ENCODE measurements at regions not wholly inside any gene's neighbourhood (a gene's known extent, or its start where the extent isn't known, plus 50 kb on each side); places are given as distances from the start of the nearest gene placed in this dataset.
"Not testable (repeated sequence)": the region's sequence is repeated elsewhere in the genome, so short reads cannot be mapped to it uniquely, and the experiment has no call there.

- Histone ChIP-seq H3K4me3 (peak overlapping the region; percentile 72), H3K9ac (ENCODE audit: insufficient read length) (no peak overlapping the region), H3K9me3 (ENCODE audit: low read depth, low read length) (no peaks in the 10 kb centered on the region), H3K27ac (peak overlapping the region; percentile 42; the same call in 1 of the 2 replicates), H3K36me3 (ENCODE audit: insufficient read depth, low read length) (no peaks in the 10 kb centered on the region)
- peak; percentile 76 for DNase-seq (ENCODE audit: low read depth, low spot score)
- TF ChIP-seq EZH2 (IDR thresholded peaks at IDR 0.05) (no peak), POLR2AphosphoS5 (IDR thresholded peaks at IDR 0.05; ENCODE audit: borderline replicate concordance, low read depth, low read length) (peak; percentile 44; the same call in 1 of the 2 replicates)
Measured at GRCh38 chr4:179719766-179720450, 2277.7 kb upstream of the AGA start.

- H3K4me3 ChIP-seq; H3K9me3 ChIP-seq (ENCODE audit: low read depth, low read length); H3K9ac ChIP-seq (ENCODE audit: insufficient read length); H3K27ac ChIP-seq; H3K36me3 ChIP-seq (ENCODE audit: insufficient read depth, low read length); DNase-seq (ENCODE audit: low read depth, low spot score): not testable (repeated sequence)
Measured at GRCh38 chr4:179726491-179726890, 2284.3 kb upstream of the AGA start.

- Histone ChIP-seq H3K4me3 (no peak overlapping the region), H3K36me3 (ENCODE audit: insufficient read depth, low read length) (no peaks in the 10 kb centered on the region), H3K9me3 (ENCODE audit: low read depth, low read length) (no peaks in the 10 kb centered on the region), H3K9ac (ENCODE audit: insufficient read length) (no peak overlapping the region), H3K27ac (no peak overlapping the region)
- TF ChIP-seq FOXP2 (optimal IDR thresholded peaks at IDR 0.05; ENCODE audit: control extremely low read depth, extremely low read length, insufficient read depth): no peak
- no peak for TF ChIP-seq POLR2AphosphoS5 (IDR thresholded peaks at IDR 0.05; ENCODE audit: borderline replicate concordance, low read depth, low read length)
- no peak for TF ChIP-seq EZH2 (IDR thresholded peaks at IDR 0.05)
- no peak for DNase-seq (ENCODE audit: low read depth, low spot score)
Measured at GRCh38 chr4:179728305-179728704, 2286.1 kb upstream of the AGA start.

GRCh38 chr4:179736820-179737219, 2294.6 kb upstream of the AGA start:
- not testable (repeated sequence) for H3K9me3 ChIP-seq (ENCODE audit: low read depth, low read length); H3K27ac ChIP-seq; H3K9ac ChIP-seq (ENCODE audit: insufficient read length); DNase-seq (ENCODE audit: low read depth, low spot score); H3K36me3 ChIP-seq (ENCODE audit: insufficient read depth, low read length); H3K4me3 ChIP-seq

GRCh38 chr4:179738822-179739221, 2296.6 kb upstream of the AGA start:
- H3K9ac ChIP-seq (ENCODE audit: insufficient read length): no peak overlapping the region
- H3K9me3 ChIP-seq (ENCODE audit: low read depth, low read length): no peaks in the 10 kb centered on the region
- H3K36me3 ChIP-seq (ENCODE audit: insufficient read depth, low read length): no peaks in the 10 kb centered on the region
- no peak for DNase-seq (ENCODE audit: low read depth, low spot score)
- H3K27ac ChIP-seq: no peak overlapping the region
- no peak overlapping the region for H3K4me3 ChIP-seq
- no peak for TF ChIP-seq POLR2AphosphoS5 (IDR thresholded peaks at IDR 0.05; ENCODE audit: borderline replicate concordance, low read depth, low read length)
- TF ChIP-seq FOXP2 (optimal IDR thresholded peaks at IDR 0.05; ENCODE audit: control extremely low read depth, extremely low read length, insufficient read depth): no peak
- TF ChIP-seq EZH2 (IDR thresholded peaks at IDR 0.05): no peak

GRCh38 chr4:179747218-179747910, 2305.1 kb upstream of the AGA start:
- no peak for DNase-seq (ENCODE audit: low read depth, low spot score)
- H3K4me3 ChIP-seq: no peak overlapping the region
- no peak overlapping the region for H3K27ac ChIP-seq
- TF ChIP-seq FOXP2 (optimal IDR thresholded peaks at IDR 0.05; ENCODE audit: control extremely low read depth, extremely low read length, insufficient read depth): no peak
- TF ChIP-seq POLR2AphosphoS5 (IDR thresholded peaks at IDR 0.05; ENCODE audit: borderline replicate concordance, low read depth, low read length): no peak
- no peak for TF ChIP-seq EZH2 (IDR thresholded peaks at IDR 0.05)
- H3K9me3 ChIP-seq (ENCODE audit: low read depth, low read length): no peaks in the 10 kb centered on the region
- H3K36me3 ChIP-seq (ENCODE audit: insufficient read depth, low read length): no peaks in the 10 kb centered on the region
- H3K9ac ChIP-seq (ENCODE audit: insufficient read length): no peak overlapping the region

- Histone ChIP-seq H3K9ac (ENCODE audit: insufficient read length) (no peak overlapping the region), H3K4me3 (no peak overlapping the region), H3K9me3 (ENCODE audit: low read depth, low read length) (no peaks in the 10 kb centered on the region), H3K27ac (no peak overlapping the region), H3K36me3 (ENCODE audit: insufficient read depth, low read length) (no peaks in the 10 kb centered on the region)
- DNase-seq (ENCODE audit: low read depth, low spot score): no peak
- no peak for TF ChIP-seq POLR2AphosphoS5 (IDR thresholded peaks at IDR 0.05; ENCODE audit: borderline replicate concordance, low read depth, low read length)
Measured at GRCh38 chr4:179748837-179749236, 2306.6 kb upstream of the AGA start.

- Histone ChIP-seq H3K9ac (ENCODE audit: insufficient read length) (no peak overlapping the region), H3K27ac (no peak overlapping the region), H3K9me3 (ENCODE audit: low read depth, low read length) (no peaks in the 10 kb centered on the region), H3K36me3 (ENCODE audit: insufficient read depth, low read length) (no peaks in the 10 kb centered on the region), H3K4me3 (no peak overlapping the region)
- no peak for DNase-seq (ENCODE audit: low read depth, low spot score)
- TF ChIP-seq POLR2AphosphoS5 (IDR thresholded peaks at IDR 0.05; ENCODE audit: borderline replicate concordance, low read depth, low read length) (no peak), EZH2 (IDR thresholded peaks at IDR 0.05) (no peak), FOXP2 (optimal IDR thresholded peaks at IDR 0.05; ENCODE audit: control extremely low read depth, extremely low read length, insufficient read depth) (no peak)
Measured at GRCh38 chr4:179750374-179750773, 2308.1 kb upstream of the AGA start.

GRCh38 chr4:179751669-179752068, 2309.4 kb upstream of the AGA start:
- Histone ChIP-seq H3K9me3 (ENCODE audit: low read depth, low read length) (no peaks in the 10 kb centered on the region), H3K9ac (ENCODE audit: insufficient read length) (no peak overlapping the region), H3K27ac (no peak overlapping the region), H3K4me3 (no peak overlapping the region), H3K36me3 (ENCODE audit: insufficient read depth, low read length) (no peaks in the 10 kb centered on the region)
- no peak for DNase-seq (ENCODE audit: low read depth, low spot score)
- TF ChIP-seq EZH2 (IDR thresholded peaks at IDR 0.05) (no peak), POLR2AphosphoS5 (IDR thresholded peaks at IDR 0.05; ENCODE audit: borderline replicate concordance, low read depth, low read length) (no peak), FOXP2 (optimal IDR thresholded peaks at IDR 0.05; ENCODE audit: control extremely low read depth, extremely low read length, insufficient read depth) (no peak)
